ENCODE measurements at regions not wholly inside any gene's neighbourhood (a gene's known extent, or its start where the extent isn't known, plus 50 kb on each side); places are given as distances from the start of the nearest gene placed in this dataset.

GRCh38 chr1:82319546-82319945 is 518.8 kb downstream of the ADGRL2 start:
- TF ChIP-seq POLR2A (IDR thresholded peaks at IDR 0.05) (no peak), CTCF (IDR thresholded peaks at IDR 0.05) (no peak)
